PFSK-1 (cell line): ENCODE measurements at regions not wholly inside any gene's neighbourhood (a gene's known extent, or its start where the extent isn't known, plus 50 kb on each side); places are given as distances from the start of the nearest gene placed in this dataset.

Source experiments
- TAF1 ChIP-seq: IDR thresholded peaks from 2 replicates; pipeline ENCODE4 v1.6.1; 2012; ENCODE audit warnings: low read length, control low read depth, borderline replicate concordance; ENCODE audit not compliant: insufficient read depth
- TF ChIP-seq, protein P1 (sequence below), 2 experiments: IDR thresholded peaks; 2 replicates each; pipeline versions ENCODE4 v1.6.1 to v1.8.0; 2011 to 2012; ENCODE audit warnings: low read depth in 2 of 2, low read length in 2 of 2, control low read depth in 1 of 2, inconsistent platforms in 1 of 2, mild to moderate bottlenecking in 1 of 2, moderate library complexity in 1 of 2; ENCODE audit not compliant: insufficient read depth in 1 of 2

DNA sequence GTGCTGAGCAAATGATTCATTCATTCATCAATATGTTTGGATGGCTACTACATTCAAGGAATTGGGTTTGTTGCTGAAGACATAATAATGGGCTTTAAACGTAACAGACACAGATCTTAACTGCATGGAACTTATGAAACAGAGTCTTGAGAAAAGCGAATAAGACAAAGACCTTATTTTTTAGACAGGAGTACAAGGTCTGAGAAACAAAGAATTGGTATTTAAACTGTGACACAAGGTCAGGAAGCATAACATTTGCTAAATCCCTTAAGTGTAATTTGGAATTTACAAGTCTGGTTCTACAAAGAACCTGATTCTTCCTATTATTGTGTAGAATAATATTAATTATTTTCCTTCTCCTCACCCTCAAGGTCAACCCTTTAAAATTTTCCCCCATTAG is 565.4 kb upstream of the RGS18 start:
- no peak for TF ChIP-seq TAF1
- TF ChIP-seq, protein P1, sequence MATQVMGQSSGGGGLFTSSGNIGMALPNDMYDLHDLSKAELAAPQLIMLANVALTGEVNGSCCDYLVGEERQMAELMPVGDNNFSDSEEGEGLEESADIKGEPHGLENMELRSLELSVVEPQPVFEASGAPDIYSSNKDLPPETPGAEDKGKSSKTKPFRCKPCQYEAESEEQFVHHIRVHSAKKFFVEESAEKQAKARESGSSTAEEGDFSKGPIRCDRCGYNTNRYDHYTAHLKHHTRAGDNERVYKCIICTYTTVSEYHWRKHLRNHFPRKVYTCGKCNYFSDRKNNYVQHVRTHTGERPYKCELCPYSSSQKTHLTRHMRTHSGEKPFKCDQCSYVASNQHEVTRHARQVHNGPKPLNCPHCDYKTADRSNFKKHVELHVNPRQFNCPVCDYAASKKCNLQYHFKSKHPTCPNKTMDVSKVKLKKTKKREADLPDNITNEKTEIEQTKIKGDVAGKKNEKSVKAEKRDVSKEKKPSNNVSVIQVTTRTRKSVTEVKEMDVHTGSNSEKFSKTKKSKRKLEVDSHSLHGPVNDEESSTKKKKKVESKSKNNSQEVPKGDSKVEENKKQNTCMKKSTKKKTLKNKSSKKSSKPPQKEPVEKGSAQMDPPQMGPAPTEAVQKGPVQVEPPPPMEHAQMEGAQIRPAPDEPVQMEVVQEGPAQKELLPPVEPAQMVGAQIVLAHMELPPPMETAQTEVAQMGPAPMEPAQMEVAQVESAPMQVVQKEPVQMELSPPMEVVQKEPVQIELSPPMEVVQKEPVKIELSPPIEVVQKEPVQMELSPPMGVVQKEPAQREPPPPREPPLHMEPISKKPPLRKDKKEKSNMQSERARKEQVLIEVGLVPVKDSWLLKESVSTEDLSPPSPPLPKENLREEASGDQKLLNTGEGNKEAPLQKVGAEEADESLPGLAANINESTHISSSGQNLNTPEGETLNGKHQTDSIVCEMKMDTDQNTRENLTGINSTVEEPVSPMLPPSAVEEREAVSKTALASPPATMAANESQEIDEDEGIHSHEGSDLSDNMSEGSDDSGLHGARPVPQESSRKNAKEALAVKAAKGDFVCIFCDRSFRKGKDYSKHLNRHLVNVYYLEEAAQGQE (IDR thresholded peaks at IDR 0.05; ENCODE audit: insufficient read depth in 1 of 2, low read depth in 2 of 2, low read length in 2 of 2): no peak
